ENCODE measurements at regions not wholly inside any gene's neighbourhood (a gene's known extent, or its start where the extent isn't known, plus 50 kb on each side); places are given as distances from the start of the nearest gene placed in this dataset.

GRCh38 chr4:14582677-14583076 is 419.6 kb upstream of the CPEB2 start:
- Histone ChIP-seq H3K27me3 (no peaks in the 10 kb centered on the region), H3K9me3 (no peaks in the 10 kb centered on the region), H3K4me3 (no peak overlapping the region), H3K4me1 (no peaks in the 10 kb centered on the region), H3K27ac (no peak overlapping the region), H3K36me3 (no peaks in the 10 kb centered on the region)
- TF ChIP-seq POLR2A (IDR thresholded peaks at IDR 0.05): no peak
- TF ChIP-seq EP300 (IDR thresholded peaks at IDR 0.05): no peak
- TF ChIP-seq, protein P1, sequence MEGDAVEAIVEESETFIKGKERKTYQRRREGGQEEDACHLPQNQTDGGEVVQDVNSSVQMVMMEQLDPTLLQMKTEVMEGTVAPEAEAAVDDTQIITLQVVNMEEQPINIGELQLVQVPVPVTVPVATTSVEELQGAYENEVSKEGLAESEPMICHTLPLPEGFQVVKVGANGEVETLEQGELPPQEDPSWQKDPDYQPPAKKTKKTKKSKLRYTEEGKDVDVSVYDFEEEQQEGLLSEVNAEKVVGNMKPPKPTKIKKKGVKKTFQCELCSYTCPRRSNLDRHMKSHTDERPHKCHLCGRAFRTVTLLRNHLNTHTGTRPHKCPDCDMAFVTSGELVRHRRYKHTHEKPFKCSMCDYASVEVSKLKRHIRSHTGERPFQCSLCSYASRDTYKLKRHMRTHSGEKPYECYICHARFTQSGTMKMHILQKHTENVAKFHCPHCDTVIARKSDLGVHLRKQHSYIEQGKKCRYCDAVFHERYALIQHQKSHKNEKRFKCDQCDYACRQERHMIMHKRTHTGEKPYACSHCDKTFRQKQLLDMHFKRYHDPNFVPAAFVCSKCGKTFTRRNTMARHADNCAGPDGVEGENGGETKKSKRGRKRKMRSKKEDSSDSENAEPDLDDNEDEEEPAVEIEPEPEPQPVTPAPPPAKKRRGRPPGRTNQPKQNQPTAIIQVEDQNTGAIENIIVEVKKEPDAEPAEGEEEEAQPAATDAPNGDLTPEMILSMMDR (IDR thresholded peaks at IDR 0.05): no peak
- no peak for TF ChIP-seq POLR2AphosphoS5 (IDR thresholded peaks at IDR 0.05)
- 94% methylated on average over 3 of the region's 3 CpGs for WGBS
- DNase-seq (ENCODE audit: low spot score in 2 of 2): no peak

GRCh38 chr4:14583331-14583730 is 418.9 kb upstream of the CPEB2 start:
- WGBS: 69% methylated on average over 2 of the region's 2 CpGs
- DNase-seq (ENCODE audit: low spot score in 2 of 2): no peak
- Histone ChIP-seq H3K9me3 (no peaks in the 10 kb centered on the region), H3K4me1 (no peaks in the 10 kb centered on the region), H3K27me3 (no peaks in the 10 kb centered on the region), H3K4me3 (no peak overlapping the region), H3K27ac (no peak overlapping the region), H3K36me3 (no peaks in the 10 kb centered on the region)
- TF ChIP-seq POLR2AphosphoS5 (IDR thresholded peaks at IDR 0.05) (no peak), EP300 (IDR thresholded peaks at IDR 0.05) (no peak), POLR2A (IDR thresholded peaks at IDR 0.05) (no peak)
- TF ChIP-seq, protein P1 (IDR thresholded peaks at IDR 0.05): no peak

- Histone ChIP-seq H3K27ac (no peak overlapping the region), H3K27me3 (no peaks in the 10 kb centered on the region), H3K36me3 (no peaks in the 10 kb centered on the region), H3K9me3 (no peaks in the 10 kb centered on the region), H3K4me3 (no peak overlapping the region), H3K4me1 (no peaks in the 10 kb centered on the region)
- DNase-seq (ENCODE audit: low spot score in 2 of 2): no peak
- TF ChIP-seq EP300 (IDR thresholded peaks at IDR 0.05) (no peak), POLR2AphosphoS5 (IDR thresholded peaks at IDR 0.05) (no peak)
- TF ChIP-seq, protein P1 (IDR thresholded peaks at IDR 0.05): no peak
- 90% methylated on average over 7 of the region's 7 CpGs for WGBS
Observed at GRCh38 chr4:14583752-14584151, 418.5 kb upstream of the CPEB2 start.

GRCh38 chr4:14592950-14593349 is 409.3 kb upstream of the CPEB2 start:
- H3K36me3 ChIP-seq: no peaks in the 10 kb centered on the region
- H3K4me3 ChIP-seq: no peak overlapping the region
- H3K9me3 ChIP-seq: no peaks in the 10 kb centered on the region
- H3K4me1 ChIP-seq: no peaks in the 10 kb centered on the region
- TF ChIP-seq POLR2A (IDR thresholded peaks at IDR 0.05) (no peak), EP300 (IDR thresholded peaks at IDR 0.05) (no peak), POLR2AphosphoS5 (IDR thresholded peaks at IDR 0.05) (no peak)
- TF ChIP-seq, protein P1 (IDR thresholded peaks at IDR 0.05): no peak
- H3K27ac ChIP-seq: no peak overlapping the region
- no peak for DNase-seq (ENCODE audit: low spot score in 2 of 2)
- H3K27me3 ChIP-seq: no peaks in the 10 kb centered on the region
- WGBS: 81% methylated on average over 2 of the region's 2 CpGs

GRCh38 chr4:14596028-14596427 is 406.3 kb upstream of the CPEB2 start:
- TF ChIP-seq, protein P1 (IDR thresholded peaks at IDR 0.05): no peak
- TF ChIP-seq POLR2AphosphoS5 (IDR thresholded peaks at IDR 0.05) (no peak), POLR2A (IDR thresholded peaks at IDR 0.05) (no peak), EP300 (IDR thresholded peaks at IDR 0.05) (no peak)
- no peaks in the 10 kb centered on the region for H3K4me1 ChIP-seq
- 37% methylated on average over 4 of the region's 4 CpGs for WGBS
- H3K9me3 ChIP-seq: no peaks in the 10 kb centered on the region
- no peaks in the 10 kb centered on the region for H3K27me3 ChIP-seq
- H3K36me3 ChIP-seq: no peaks in the 10 kb centered on the region
- no peak overlapping the region for H3K4me3 ChIP-seq
- no peak for DNase-seq (ENCODE audit: low spot score in 2 of 2)
- H3K27ac ChIP-seq: no peak overlapping the region
